HUDEP-2 (cell line): ENCODE measurements at regions not wholly inside any gene's neighbourhood (a gene's known extent, or its start where the extent isn't known, plus 50 kb on each side); places are given as distances from the start of the nearest gene placed in this dataset.
"Not testable (repeated sequence)": the region's sequence is repeated elsewhere in the genome, so short reads cannot be mapped to it uniquely, and the experiment has no call there.

Experiments used
- DNase-seq, 76 experiments: peaks; one replicate each; lab custom pipeline; 2025; ENCODE audit not compliant: unreplicated experiment in 76 of 76; lab: John Stamatoyannopoulos, UW

- DNase-seq = no peak
Observed at GRCh38 chr2:59180621-59181020, 939.5 kb upstream of the FANCL start.

GRCh38 chr2:59180111-59180510 is 939.0 kb upstream of the FANCL start:
- no peak for DNase-seq

- no peak for DNase-seq
Observed at GRCh38 chr2:59177748-59178147, 936.6 kb upstream of the FANCL start.

- DNase-seq = peak in 22 of 76 experiments; percentile 3 to 50 (median 29)
Observed at GRCh38 chr2:59176737-59177136, 935.6 kb upstream of the FANCL start.

- DNase-seq = no peak
Observed at GRCh38 chr2:59174536-59175243, 933.6 kb upstream of the FANCL start.

- no peak for DNase-seq
Observed at GRCh38 chr2:59173325-59173724, 932.2 kb upstream of the FANCL start.

- DNase-seq = no peak
Observed at GRCh38 chr2:59171019-59171418, 929.9 kb upstream of the FANCL start.

GRCh38 chr2:59168766-59169165 is 927.6 kb upstream of the FANCL start:
- DNase-seq = peak in 7 of 76 experiments; percentile 3 to 30 (median 18)

GRCh38 chr2:59167514-59167913 is 926.4 kb upstream of the FANCL start:
- no peak for DNase-seq

- not testable (repeated sequence) for DNase-seq
Observed at GRCh38 chr2:59157908-59158307, 916.8 kb upstream of the FANCL start.

- DNase-seq = no peak
Observed at GRCh38 chr2:59151805-59152204, 910.7 kb upstream of the FANCL start.

GRCh38 chr2:59150217-59150849 is 909.2 kb upstream of the FANCL start:
- no peak for DNase-seq

- DNase-seq = no peak
Observed at GRCh38 chr2:59149271-59149670, 908.1 kb upstream of the FANCL start.

- no peak for DNase-seq
Observed at GRCh38 chr2:59112258-59112657, 871.1 kb upstream of the FANCL start.

GRCh38 chr2:59096973-59097372 is 855.8 kb upstream of the FANCL start:
- DNase-seq = peak in 3 of 76 experiments; percentile 10 to 17 (median 12)

- DNase-seq = no peak
Observed at GRCh38 chr2:59093571-59093970, 852.4 kb upstream of the FANCL start.

- peak in 73 of 76 experiments; percentile 4 to 92 (median 78) for DNase-seq
Observed at GRCh38 chr2:59084326-59084725, 843.2 kb upstream of the FANCL start.

GRCh38 chr2:59083075-59083828 is 842.1 kb upstream of the FANCL start:
- DNase-seq = peak in 5 of 76 experiments; percentile 4 to 28 (median 8)

- DNase-seq = no peak
Observed at GRCh38 chr2:59082657-59083056, 841.5 kb upstream of the FANCL start.

GRCh38 chr2:59080451-59081181 is 839.5 kb upstream of the FANCL start:
- no peak for DNase-seq

- DNase-seq = no peak
Observed at GRCh38 chr2:59077981-59078531, 836.9 kb upstream of the FANCL start.
